IMR-90 (cell line): ENCODE measurements at regions not wholly inside any gene's neighbourhood (a gene's known extent, or its start where the extent isn't known, plus 50 kb on each side); places are given as distances from the start of the nearest gene placed in this dataset.

Source experiments
- ATAC-seq: fragments of 200-7000 bp; cut with Tn5 transposase; 2 replicates; pipeline ENCODE4 v1.9.1; 2020; ENCODE audit warnings: low read depth, mild to moderate bottlenecking, moderate library complexity
- BruUV-seq: library from RNA; stranded (reverse); fragments of 400-500 nt; replicated peaks from 2 replicates; lab custom pipeline; 2021; lab: Mats Ljungman, UMichigan
- CTCF ChIA-PET: fragments of 300-600 bp; formaldehyde crosslinking; extraction: SDS; loops from one replicate; lab custom pipeline; 2021; ENCODE audit warnings: antibody characterized with exemption; lab: Yijun Ruan, JAX
- POLR2A ChIA-PET: fragments of 300-600 bp; sonication (Branson Sonifier 250); formaldehyde crosslinking; loops from one replicate; lab custom pipeline; 2022; ENCODE audit warnings: antibody characterized with exemption; ENCODE audit not compliant: unreplicated experiment; lab: Charles Lee
- DNase-seq: peaks from one replicate; pipeline ENCODE4 v3.0.0; 2013
- H2AFZ ChIP-seq: replicated peaks from 2 replicates; pipeline ENCODE3; 2013; ENCODE audit warnings: low read length, mild to moderate bottlenecking; ENCODE audit not compliant: poor library complexity
- H2AK5ac ChIP-seq: 2 replicates; pipeline ENCODE4 v1.6.1; 2013; ENCODE audit warnings: low read depth, low read length, inconsistent platforms
- H2AK9ac ChIP-seq: replicated peaks from 2 replicates; pipeline ENCODE3; 2013; ENCODE audit warnings: mild to moderate bottlenecking, low read depth, low read length, moderate library complexity; ENCODE audit not compliant: poor library complexity
- H2BK120ac ChIP-seq: 2 replicates; pipeline ENCODE4 v1.6.1; 2013; ENCODE audit warnings: low read depth, low read length, inconsistent platforms
- H2BK15ac ChIP-seq: 3 replicates; pipeline ENCODE4 v1.6.1; 2013; ENCODE audit warnings: low read depth, low read length, inconsistent platforms
- H2BK20ac ChIP-seq: 2 replicates; pipeline ENCODE4 v1.6.1; 2013; ENCODE audit warnings: low read depth, mild to moderate bottlenecking, inconsistent platforms, low read length, moderate library complexity
- H2BK5ac ChIP-seq: 2 replicates; pipeline ENCODE4 v1.6.1; 2013; ENCODE audit warnings: mild to moderate bottlenecking, low read depth, low read length, inconsistent platforms; ENCODE audit not compliant: poor library complexity, severe bottlenecking
- H3K14ac ChIP-seq: replicated peaks from 2 replicates; pipeline ENCODE4 v1.6.1; 2013; ENCODE audit warnings: low read depth, low read length, inconsistent platforms
- H3K18ac ChIP-seq: 2 replicates; pipeline ENCODE4 v1.6.1; 2013; ENCODE audit warnings: low read depth, low read length, control low read depth
- H3K23ac ChIP-seq: 2 replicates; pipeline ENCODE4 v1.6.1; 2013; ENCODE audit warnings: low read depth, low read length, inconsistent platforms
- H3K27ac ChIP-seq: 2 replicates; pipeline ENCODE4 v1.5.1; 2013; ENCODE audit warnings: mild to moderate bottlenecking, control low read depth, low read length; ENCODE audit not compliant: insufficient read depth
- H3K27me3 ChIP-seq: 2 replicates; pipeline ENCODE4 v1.6.1; 2013; ENCODE audit warnings: low read length; ENCODE audit not compliant: control insufficient read depth, insufficient read depth
- H3K36me3 ChIP-seq: 2 replicates; pipeline ENCODE4 v1.6.1; 2013; ENCODE audit warnings: low read length, mixed read lengths; ENCODE audit not compliant: control insufficient read depth, insufficient read depth
- H3K4ac ChIP-seq: 2 replicates; pipeline ENCODE4 v1.6.1; 2013; ENCODE audit warnings: low read depth, low read length, inconsistent platforms
- H3K4me1 ChIP-seq: 2 replicates; pipeline ENCODE4 v1.6.1; 2013; ENCODE audit warnings: low read length, mixed read lengths; ENCODE audit not compliant: control insufficient read depth, insufficient read depth
- H3K4me2 ChIP-seq: 2 replicates; pipeline ENCODE4 v1.6.1; 2013; ENCODE audit warnings: low read depth, mild to moderate bottlenecking, control low read depth, low read length, moderate library complexity
- H3K4me3 ChIP-seq: 2 replicates; pipeline ENCODE4 v1.5.1; 2013; ENCODE audit warnings: low read depth, mild to moderate bottlenecking, control low read depth, low read length, moderate library complexity; ENCODE audit not compliant: insufficient read depth
- H3K56ac ChIP-seq: 2 replicates; pipeline ENCODE4 v1.6.1; 2013; ENCODE audit warnings: low read length, inconsistent platforms; ENCODE audit not compliant: insufficient read depth; ENCODE audit errors: extremely low read depth
- H3K79me1 ChIP-seq, 2 experiments: 2 replicates each; pipeline ENCODE4 v1.6.1; 2013; ENCODE audit warnings: low read length in 2 of 2, inconsistent platforms in 1 of 2, low read depth in 1 of 2
- H3K9ac ChIP-seq: 2 replicates; pipeline ENCODE4 v1.6.1; 2013; ENCODE audit warnings: low read depth, low read length, control low read depth
- H3K9me1 ChIP-seq: 2 replicates; pipeline ENCODE4 v1.6.1; 2013; ENCODE audit warnings: low read length, inconsistent platforms; ENCODE audit not compliant: insufficient read depth
- H3K9me3 ChIP-seq: 2 replicates; pipeline ENCODE4 v1.6.1; 2013; ENCODE audit warnings: low read length; ENCODE audit not compliant: control insufficient read depth, insufficient read depth
- H4K20me1 ChIP-seq: 2 replicates; pipeline ENCODE4 v1.6.1; 2013; ENCODE audit warnings: low read length, inconsistent platforms; ENCODE audit not compliant: insufficient read depth
- H4K5ac ChIP-seq: 2 replicates; pipeline ENCODE4 v1.6.1; 2013; ENCODE audit warnings: mild to moderate bottlenecking, low read depth, low read length, control low read depth
- H4K8ac ChIP-seq, 2 experiments: 2 replicates each; pipeline ENCODE4 v1.6.1; 2013; ENCODE audit warnings: low read depth in 2 of 2, low read length in 2 of 2, control low read depth in 1 of 2, inconsistent platforms in 1 of 2
- H4K91ac ChIP-seq: 2 replicates; pipeline ENCODE4 v1.6.1; 2013; ENCODE audit warnings: low read depth, low read length, inconsistent platforms; ENCODE audit not compliant: insufficient read depth
- FOS ChIP-seq: fragments of 150-350 bp; IDR thresholded peaks from 2 replicates; pipeline ENCODE4 v1.6.1; 2016; ENCODE audit warnings: low read depth, low read length
- MAZ ChIP-seq: IDR thresholded peaks from 2 replicates; pipeline ENCODE4 v1.6.1; 2012; ENCODE audit warnings: low read depth, mild to moderate bottlenecking, low read length, improper control_type of control experiment, moderate library complexity, borderline replicate concordance
- RFX5 ChIP-seq: IDR thresholded peaks from 2 replicates; pipeline ENCODE4 v1.8.0; 2012; ENCODE audit warnings: low read depth, mild to moderate bottlenecking, low read length, moderate library complexity
- whole genome bisulfite sequencing, 2 experiments: methylation state at CpG; one replicate each; pipeline versions ENCODE4 v1.1.5 to v1.1.7; 2013; ENCODE audit warnings: missing lambda C conversion rate in 2 of 2; ENCODE audit not compliant: insufficient read length in 1 of 2; ENCODE audit errors: extremely low coverage in 2 of 2; 5-methylcytosine and 5-hydroxymethylcytosine counted together
- dilution Hi-C: fragments of 300-500 bp; cut with HindIII; formaldehyde crosslinking; loops from one replicate; pipeline ENCODE4 v1.14.3; 2018; ENCODE audit warnings: low sequenced_read_pairs; ENCODE audit not compliant: unreplicated experiment
- in situ Hi-C: fragments of 300-500 bp; cut with MboI; formaldehyde crosslinking; loops from 3 replicates; pipeline ENCODE4 v1.14.3; 2019; ENCODE audit warnings: low sequenced_read_pairs, inconsistent platforms, mixed read lengths
- intact Hi-C: fragments of 100-400 bp; cut with micrococcal nuclease; formaldehyde crosslinking; loops from 2 replicates; pipeline ENCODE4 v1.10.0; 2022

DNA sequence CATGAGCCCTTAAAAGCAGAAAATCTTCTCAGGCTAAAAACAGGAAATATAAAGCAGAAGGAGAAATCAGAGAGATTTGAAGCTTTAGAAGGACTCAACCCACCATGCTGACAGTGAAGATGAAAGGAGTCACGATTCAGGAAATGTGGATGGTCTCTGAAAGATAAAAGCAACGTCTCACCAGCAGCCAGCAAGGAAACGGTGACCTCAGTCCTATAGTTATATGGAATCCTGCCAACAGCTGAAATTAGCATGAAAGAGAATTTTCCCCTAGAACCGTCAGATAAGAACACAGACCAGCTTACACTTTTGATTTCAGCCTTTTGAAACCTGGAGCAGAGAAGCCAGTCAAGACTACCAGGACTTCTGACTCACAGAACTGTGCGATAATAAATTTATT is 715.7 kb upstream of the HTR2C start:
- WGBS, 2 experiments = no CpG with 5 or more reads among the region's 5 CpGs

More for the DNA sequence above, 715.7 kb upstream of the HTR2C start:
- BruUV-seq = no TSS peak
- CTCF ChIA-PET = no interaction called here
- dilution Hi-C loops (no loop called here), intact Hi-C loops (no loop called here), in situ Hi-C loops (no loop called here)
- Histone ChIP-seq H3K27me3 (peaks cover 1% of the 10 kb centered on the region; the same call in 1 of the 2 replicates), H3K56ac (no peak overlapping the region), H3K9me1 (no peaks in the 10 kb centered on the region), H4K20me1 (no peaks in the 10 kb centered on the region), H3K4me3 (no peak overlapping the region), H3K9ac (no peak overlapping the region), H3K4me1 (no peaks in the 10 kb centered on the region), H4K5ac (no peak overlapping the region), H2AK9ac (no peak overlapping the region), H2BK15ac (no peak overlapping the region), H2BK20ac (no peak overlapping the region), H3K23ac (no peak overlapping the region), H3K4ac (no peak overlapping the region), H3K4me2 (no peak overlapping the region), H2AK5ac (no peak overlapping the region), H3K9me3 (no peaks in the 10 kb centered on the region; the same call in none of the 2 replicates), H3K79me1 (no peaks in the 10 kb centered on the region), H3K14ac (no peak overlapping the region), H3K27ac (no peak overlapping the region), H3K18ac (no peak overlapping the region), H4K91ac (no peak overlapping the region), H2AFZ (no peak overlapping the region), H2BK5ac (no peak overlapping the region), H3K36me3 (no peaks in the 10 kb centered on the region), H2BK120ac (no peak overlapping the region), H4K8ac (no peak overlapping the region)
- POLR2A ChIA-PET = no interaction called here
- TF ChIP-seq RFX5 = no peak
- no peak for TF ChIP-seq FOS
- TF ChIP-seq MAZ = no peak
- no peak for ATAC-seq
- no peak for DNase-seq
